K562 (cell line): ENCODE measurements at regions not wholly inside any gene's neighbourhood (a gene's known extent, or its start where the extent isn't known, plus 50 kb on each side); places are given as distances from the start of the nearest gene placed in this dataset.

ENCODE experiments used
- ATAC-seq: fragments of 200-7000 bp; cut with Tn5 transposase; 3 replicates; pipeline ENCODE4 v1.9.1; 2020; ENCODE audit warnings: moderate library complexity
- BruUV-seq: library from RNA; stranded (reverse); fragments of 400-500 nt; replicated peaks from 2 replicates; lab custom pipeline; 2021; lab: Mats Ljungman, UMichigan
- CTCF ChIA-PET: fragments of 300-600 bp; formaldehyde crosslinking; extraction: SDS; loops from one replicate; lab custom pipeline; 2021; ENCODE audit warnings: low intra/inter-chr PET ratio; lab: Yijun Ruan, JAX
- POLR2A ChIA-PET: fragments of 300-600, 350-650 bp; sonication (Branson Sonifier 250); formaldehyde crosslinking; extraction: SDS; loops from one replicate; lab custom pipeline; 2021; ENCODE audit warnings: antibody characterized with exemption, inconsistent platforms; lab: Yijun Ruan, JAX
- DNase-seq, 4 experiments: peaks; one replicate each; pipeline versions ENCODE4 v3.0.0 to v3.0.0-alpha.2; 2011 to 2018; ENCODE audit warnings: low spot score in 3 of 4, mixed read lengths in 3 of 4; ENCODE audit errors: extremely low read depth in 1 of 4
- FAIRE-seq: peaks from 2 replicates; lab custom pipeline; 2011; peaks lifted over from hg19 to GRCh38; lab: Jason Lieb, UNC
- H2AFZ ChIP-seq: 2 replicates; pipeline ENCODE4 v1.6.0; 2011; ENCODE audit warnings: low read depth, low read length, control low read depth, inconsistent platforms
- H3K27ac ChIP-seq: fragments of 200-600 bp; 3 replicates; pipeline ENCODE4 v1.8.0; 2011; ENCODE audit warnings: low read depth, mild to moderate bottlenecking, control low read depth, inconsistent platforms, low read length, moderate library complexity, mixed read lengths; ENCODE audit errors: extremely low read depth
- H3K27me3 ChIP-seq, 2 experiments: fragments of 300-600 bp in 1 of 2; 2 replicates in 1 of 2; 3 replicates in 1 of 2; pipeline versions ENCODE4 v1.6.0 to v1.8.0; 2011; ENCODE audit warnings: inconsistent platforms in 2 of 2, low read length in 2 of 2, mild to moderate bottlenecking in 1 of 2, mixed read lengths in 1 of 2, moderate library complexity in 1 of 2; ENCODE audit not compliant: control insufficient read depth in 2 of 2, insufficient read depth in 2 of 2
- H3K36me3 ChIP-seq: fragments of 300-600 bp; 3 replicates; pipeline ENCODE4 v1.8.0; 2011; ENCODE audit warnings: mild to moderate bottlenecking, low read length, inconsistent platforms; ENCODE audit not compliant: control insufficient read depth, insufficient read depth
- H3K4me1 ChIP-seq, 2 experiments: fragments of 200-600 bp in 1 of 2; replicated peaks in 1 of 2; 2 replicates in 1 of 2; 3 replicates in 1 of 2; pipeline versions ENCODE4 v1.5.1 to v1.8.0; 2011; ENCODE audit warnings: inconsistent platforms in 2 of 2, low read length in 2 of 2, mild to moderate bottlenecking in 1 of 2, mixed read lengths in 1 of 2, moderate library complexity in 1 of 2; ENCODE audit not compliant: control insufficient read depth in 2 of 2, insufficient read depth in 2 of 2
- H3K4me2 ChIP-seq: 2 replicates; pipeline ENCODE4 v1.6.1; 2011; ENCODE audit warnings: low read length, control low read depth, inconsistent platforms, mixed read lengths; ENCODE audit not compliant: insufficient read depth
- H3K4me3 ChIP-seq: fragments of 200-600 bp; sonication (generic), shearing (Covaris generic); 2 replicates; pipeline ENCODE4 v1.5.1; 2016; ENCODE audit warnings: control low read depth, inconsistent platforms
- H3K79me2 ChIP-seq: fragments of 200-600 bp; 3 replicates; pipeline ENCODE4 v1.8.0; 2011; ENCODE audit warnings: low read length, inconsistent platforms; ENCODE audit not compliant: control insufficient read depth, insufficient read depth
- H3K9ac ChIP-seq, 2 experiments: 2 replicates each; pipeline versions ENCODE4 v1.6.0 to v1.6.1; 2011; ENCODE audit warnings: low read depth in 2 of 2, low read length in 2 of 2, control low read depth in 1 of 2, inconsistent platforms in 1 of 2, mild to moderate bottlenecking in 1 of 2, mixed read lengths in 1 of 2; ENCODE audit not compliant: insufficient read depth in 1 of 2
- H3K9me1 ChIP-seq: one replicate; pipeline ENCODE4 v1.6.0; 2011; ENCODE audit warnings: inconsistent platforms, mild to moderate bottlenecking, low read length, moderate library complexity; ENCODE audit not compliant: control insufficient read depth, insufficient read depth
- H3K9me3 ChIP-seq: replicated peaks from 2 replicates; pipeline ENCODE4 v1.5.1; 2011; ENCODE audit warnings: low read depth, low read length, inconsistent platforms; ENCODE audit not compliant: control insufficient read depth, insufficient read depth
- H4K20me1 ChIP-seq: replicated peaks from 2 replicates; pipeline ENCODE4 v1.6.1; 2011; ENCODE audit warnings: low read length, inconsistent platforms, mixed read lengths; ENCODE audit not compliant: control insufficient read depth, insufficient read depth
- FOS ChIP-seq: IDR thresholded peaks from 3 replicates; pipeline ENCODE4 v1.6.1; 2011; ENCODE audit not compliant: insufficient read length; ENCODE audit errors: extremely low read depth
- MGA ChIP-seq: fragments of 450-650 bp; IDR thresholded peaks from 2 replicates; pipeline ENCODE4 v1.6.1; 2016; ENCODE audit warnings: mild to moderate bottlenecking, moderate library complexity
- MXI1 ChIP-seq: IDR thresholded peaks from 2 replicates; pipeline ENCODE4 v1.6.1; 2011; ENCODE audit warnings: low read depth, mild to moderate bottlenecking, improper control_type of control experiment, low read length
- MYC ChIP-seq, 2 experiments: fragments of 250-450 bp in 1 of 2; sonication (Bioruptor Pico) in 1 of 2; IDR thresholded peaks; 2 replicates each; pipeline versions ENCODE4 v1.5.1 to v1.6.1; 2012 to 2021; ENCODE audit warnings: low read depth in 2 of 2, borderline replicate concordance in 1 of 2, improper control_type of control experiment in 1 of 2, low read length in 1 of 2, mild to moderate bottlenecking in 1 of 2, moderate library complexity in 1 of 2
- RFX1 ChIP-seq: fragments of 450-650 bp; IDR thresholded peaks from 2 replicates; pipeline ENCODE4 v1.6.1; 2016; ENCODE audit warnings: mild to moderate bottlenecking, moderate library complexity
- TARDBP ChIP-seq: fragments of 450-650 bp; IDR thresholded peaks from 2 replicates; pipeline ENCODE4 v1.6.1; 2016
- WGBS: fragments of 100-300 bp; shearing (Covaris generic); methylation state at CpG from one replicate; pipeline ENCODE4 v1.1.6; 2016; ENCODE audit warnings: low coverage, mixed read lengths; ENCODE audit not compliant: insufficient coverage; ENCODE audit errors: missing lambda C conversion rate; 5-methylcytosine and 5-hydroxymethylcytosine counted together
- in situ Hi-C: fragments of 300-500 bp; cut with MboI; formaldehyde crosslinking; loops from 4 replicates; pipeline ENCODE4 v1.15.0; 2018; ENCODE audit warnings: inconsistent platforms, mixed read lengths
- intact Hi-C: fragments of 100-400 bp; cut with micrococcal nuclease; formaldehyde crosslinking; loops from 2 replicates; pipeline ENCODE4 v1.14.2; 2022

DNA sequence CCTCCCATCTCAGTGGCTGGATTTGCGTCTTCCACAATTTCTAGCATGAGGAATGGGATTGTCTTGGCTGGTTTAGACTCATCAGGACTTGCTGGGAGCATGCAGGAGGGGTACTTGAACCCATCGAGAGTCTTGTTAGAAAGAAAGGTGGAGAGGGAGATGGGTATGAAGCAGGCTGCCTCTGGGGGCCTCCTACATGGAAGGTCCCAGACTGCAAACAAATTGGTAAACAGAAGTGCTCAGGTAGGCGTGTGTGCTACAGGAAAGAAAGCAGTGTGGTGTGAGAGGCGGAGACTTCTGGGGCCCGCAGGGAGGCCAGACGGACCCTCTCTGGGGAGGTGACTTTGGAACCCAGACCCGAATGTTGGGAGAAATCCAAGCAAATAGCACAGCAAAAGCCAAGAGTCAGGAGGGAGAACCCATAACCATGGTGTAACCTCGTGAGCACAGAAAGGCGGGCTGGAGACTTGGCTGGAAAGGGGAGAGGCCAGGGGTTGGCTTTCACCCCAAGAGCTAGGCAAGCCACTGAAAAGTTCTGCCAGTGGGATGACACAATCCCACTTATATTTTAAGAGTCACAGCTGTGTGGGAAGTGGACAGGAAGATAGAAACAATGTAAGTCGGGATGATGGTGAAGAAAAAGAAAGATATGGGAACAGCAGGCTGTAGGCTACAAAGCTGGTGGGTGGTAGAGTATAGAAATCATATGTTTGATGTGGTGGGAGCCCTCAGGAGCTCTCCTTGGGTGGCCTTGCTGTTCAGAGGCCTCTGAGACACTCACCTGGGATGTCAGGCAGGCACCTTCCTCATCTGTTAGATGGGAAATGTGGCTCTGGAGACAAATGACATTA lies 130.1 kb upstream of the PRR20G start:
- Histone ChIP-seq H3K27ac (no peak overlapping the region), H3K9ac (no peak overlapping the region), H3K79me2 (no peaks in the 10 kb centered on the region), H3K4me1 (no peaks in the 10 kb centered on the region), H3K9me1 (no peaks in the 10 kb centered on the region), H3K4me3 (no peak overlapping the region), H2AFZ (no peak overlapping the region), H3K4me2 (no peak overlapping the region), H4K20me1 (no peaks in the 10 kb centered on the region), H3K36me3 (no peaks in the 10 kb centered on the region), H3K9me3 (no peaks in the 10 kb centered on the region)
- intact Hi-C loops: no loop called here
- ATAC-seq (no peak), DNase-seq (no peak)
- POLR2A ChIA-PET: interaction anchor here (0.9 kb wide), 1 partner anchor 8 kb away, joined by 3 read pairs; no protein-coding TSS in a partner anchor
- 2% methylated on average over 9 of the region's 10 CpGs for WGBS
- no TSS peak for BruUV-seq
- no peak for TF ChIP-seq RFX1
- TF ChIP-seq MGA: no peak
- TF ChIP-seq MXI1: no peak
- TF ChIP-seq MYC (IDR thresholded peaks at IDR 0.05; ENCODE audit: low read depth, low read length): no peak
- TF ChIP-seq MYC (CRISPR knock-in tag; IDR thresholded peaks at IDR 0.05; ENCODE audit: borderline replicate concordance, low read depth): no peak
- no peak for TF ChIP-seq FOS
- TF ChIP-seq TARDBP: no peak
- TF ChIP-seq, all 486 proteins: peak for 0
- peaks cover 0 to 31% of the 10 kb centered on the region in 2 experiments; a peak in 2 of 5 replicates for H3K27me3 ChIP-seq
- in situ Hi-C loops: no loop called here
- CTCF ChIA-PET: no interaction called here
- FAIRE-seq: no peak
